Tibial nerve (tissue), 4 donors: ENCODE measurements at regions not wholly inside any gene's neighbourhood (a gene's known extent, or its start where the extent isn't known, plus 50 kb on each side); places are given as distances from the start of the nearest gene placed in this dataset.

Source experiments
- DNase-seq, 2 donors: peaks; one replicate each; pipeline ENCODE4 v3.0.0-alpha.2; 2019; ENCODE audit warnings: low spot score in 2 of 2
- H3K27ac ChIP-seq, 4 donors: fragments of 200-600 bp; sonication (generic) in 3 of 4; one replicate each; pipeline ENCODE4 v1.5.1; 2017 to 2019; ENCODE audit warnings: mild to moderate bottlenecking in 1 of 4
- H3K27me3 ChIP-seq, 2 donors: fragments of 200-600 bp; sonication (generic) in 1 of 2; one replicate each; pipeline versions ENCODE4 v1.5.1 to v1.6.0; 2017 to 2019
- H3K36me3 ChIP-seq, 3 donors: fragments of 200-600 bp; sonication (generic); one replicate each; pipeline ENCODE4 v1.5.1; 2018 to 2019
- H3K4me1 ChIP-seq, 4 donors: fragments of 200-600 bp; sonication (generic) in 3 of 4; one replicate each; pipeline ENCODE4 v1.5.1; 2017 to 2019
- H3K4me3 ChIP-seq, 4 donors: fragments of 200-600 bp; sonication (generic) in 3 of 4; one replicate each; pipeline ENCODE4 v1.5.1; 2017 to 2019; ENCODE audit warnings: mild to moderate bottlenecking in 1 of 4, moderate library complexity in 1 of 4
- H3K9me3 ChIP-seq, 4 donors: fragments of 200-600 bp; sonication (generic) in 3 of 4; one replicate each; pipeline ENCODE4 v1.5.1; 2017 to 2019
- CTCF ChIP-seq, 5 experiments: fragments of 200-600 bp in 3 of 5; fragments of 450-650 bp in 2 of 5; sonication (generic) in 3 of 5; IDR thresholded peaks; one replicate each; pipeline ENCODE4 v1.5.1; 2016 to 2019; ENCODE audit warnings: antibody characterized with exemption in 5 of 5, mild to moderate bottlenecking in 3 of 5, moderate library complexity in 2 of 5
- EP300 ChIP-seq, 2 donors: sonication (generic); formaldehyde crosslinking; IDR thresholded peaks; one replicate each; pipeline ENCODE4 v1.6.1; 2017; ENCODE audit warnings: antibody characterized with exemption in 2 of 2, mild to moderate bottlenecking in 1 of 2
- POLR2A ChIP-seq, 2 donors: fragments of 450-650 bp; IDR thresholded peaks; one replicate each; pipeline ENCODE4 v1.6.1; 2017; ENCODE audit warnings: antibody characterized with exemption in 2 of 2, mild to moderate bottlenecking in 2 of 2, moderate library complexity in 2 of 2
- WGBS, 2 donors: methylation state at CpG; one replicate each; pipeline ENCODE4 v1.1.5; 2018; 5-methylcytosine and 5-hydroxymethylcytosine counted together

- no peaks in the 10 kb centered on the region for H3K4me1 ChIP-seq
- H3K9me3 ChIP-seq = no peaks in the 10 kb centered on the region
- TF ChIP-seq POLR2A (IDR thresholded peaks at IDR 0.05) = no peak
- H3K27me3 ChIP-seq = no peaks in the 10 kb centered on the region
- no peaks in the 10 kb centered on the region for H3K36me3 ChIP-seq
- H3K4me3 ChIP-seq = no peak overlapping the region
- no peak for DNase-seq
- no peak overlapping the region for H3K27ac ChIP-seq
These were observed 766.2 kb upstream of the KIRREL3 start for GRCh38 chr11:127766734-127767133.

- DNase-seq = no peak
- H3K4me1 ChIP-seq = no peaks in the 10 kb centered on the region
- TF ChIP-seq POLR2A (IDR thresholded peaks at IDR 0.05) (no peak), EP300 (IDR thresholded peaks at IDR 0.05) (no peak), CTCF (IDR thresholded peaks at IDR 0.05) (no peak)
- H3K27me3 ChIP-seq = no peaks in the 10 kb centered on the region
- no peaks in the 10 kb centered on the region for H3K36me3 ChIP-seq
- H3K4me3 ChIP-seq = no peak overlapping the region
- no peak overlapping the region for H3K27ac ChIP-seq
- 54 to 62% methylated on average over 5 of the region's 5 CpGs for WGBS, 2 donors
- no peaks in the 10 kb centered on the region for H3K9me3 ChIP-seq
These were observed 738.3 kb upstream of the KIRREL3 start for GRCh38 chr11:127738771-127739286.

- TF ChIP-seq CTCF (IDR thresholded peaks at IDR 0.05) (no peak), POLR2A (IDR thresholded peaks at IDR 0.05) (no peak), EP300 (IDR thresholded peaks at IDR 0.05) (no peak)
- no peaks in the 10 kb centered on the region for H3K36me3 ChIP-seq
- H3K4me3 ChIP-seq = no peak overlapping the region
- DNase-seq = no peak
- WGBS, 2 donors = 63 to 65% methylated on average over 2 of the region's 2 CpGs
- H3K27me3 ChIP-seq = no peaks in the 10 kb centered on the region
- no peaks in the 10 kb centered on the region for H3K9me3 ChIP-seq
- H3K27ac ChIP-seq = no peak overlapping the region
- H3K4me1 ChIP-seq = no peaks in the 10 kb centered on the region
These were observed 736.9 kb upstream of the KIRREL3 start for GRCh38 chr11:127737499-127737898.

GRCh38 chr11:127733552-127733951 is 733.0 kb upstream of the KIRREL3 start:
- 7 to 15% methylated on average over 4 of the region's 4 CpGs for WGBS, 2 donors
- TF ChIP-seq POLR2A (IDR thresholded peaks at IDR 0.05) (no peak), CTCF (IDR thresholded peaks at IDR 0.05) (no peak), EP300 (IDR thresholded peaks at IDR 0.05) (no peak)
- Histone ChIP-seq H3K36me3 (no peaks in the 10 kb centered on the region), H3K27ac (no peak overlapping the region), H3K9me3 (no peaks in the 10 kb centered on the region), H3K4me3 (no peak overlapping the region), H3K27me3 (no peaks in the 10 kb centered on the region), H3K4me1 (no peaks in the 10 kb centered on the region)
- no peak for DNase-seq

- H3K4me3 ChIP-seq = no peak overlapping the region
- no peak for TF ChIP-seq EP300 (IDR thresholded peaks at IDR 0.05)
- TF ChIP-seq CTCF (IDR thresholded peaks at IDR 0.05) = no peak
- no peak for TF ChIP-seq POLR2A (IDR thresholded peaks at IDR 0.05)
- H3K36me3 ChIP-seq = no peaks in the 10 kb centered on the region
- H3K27ac ChIP-seq = no peak overlapping the region
- H3K4me1 ChIP-seq = no peaks in the 10 kb centered on the region
- no peaks in the 10 kb centered on the region for H3K27me3 ChIP-seq
- no peaks in the 10 kb centered on the region for H3K9me3 ChIP-seq
- WGBS, 2 donors = 66 to 71% methylated on average over 1 of the region's 1 CpG
- DNase-seq = no peak
These were observed 725.8 kb upstream of the KIRREL3 start for GRCh38 chr11:127726367-127726766.

- H3K27me3 ChIP-seq = no peaks in the 10 kb centered on the region
- no peak for DNase-seq
- 75 to 89% methylated on average over 1 of the region's 1 CpG for WGBS, 2 donors
- no peaks in the 10 kb centered on the region for H3K4me1 ChIP-seq
- no peak overlapping the region for H3K4me3 ChIP-seq
- no peaks in the 10 kb centered on the region for H3K36me3 ChIP-seq
- H3K27ac ChIP-seq = no peak overlapping the region
- H3K9me3 ChIP-seq = no peaks in the 10 kb centered on the region
- no peak for TF ChIP-seq CTCF (IDR thresholded peaks at IDR 0.05)
- no peak for TF ChIP-seq POLR2A (IDR thresholded peaks at IDR 0.05)
- TF ChIP-seq EP300 (IDR thresholded peaks at IDR 0.05) = no peak
These were observed 723.1 kb upstream of the KIRREL3 start for GRCh38 chr11:127723714-127724113.
